Central memory CD4-positive, alpha-beta T cell (primary cell): ENCODE measurements at regions not wholly inside any gene's neighbourhood (a gene's known extent, or its start where the extent isn't known, plus 50 kb on each side); places are given as distances from the start of the nearest gene placed in this dataset.

Experiments used
- DNase-seq: peaks from one replicate; pipeline ENCODE4 v3.0.0; 2022

DNA sequence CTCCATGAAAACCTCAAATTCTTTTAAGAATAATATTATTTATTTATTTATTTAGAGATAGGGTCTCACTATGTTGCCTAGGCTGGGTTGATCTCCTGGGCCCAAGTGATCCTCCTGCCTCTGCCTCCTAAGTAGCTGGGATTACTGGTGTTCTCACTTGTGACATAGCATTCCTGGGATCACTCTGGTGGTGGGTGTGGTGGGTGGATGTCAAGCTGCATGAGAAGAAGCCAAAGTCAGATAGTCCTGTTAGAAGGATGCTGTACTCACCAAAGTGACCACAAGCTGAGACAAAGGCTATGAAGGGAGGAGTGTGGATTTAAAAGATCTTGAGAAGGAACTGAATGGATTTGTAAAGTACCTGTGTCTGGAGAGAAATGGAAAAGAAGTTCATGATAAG, 87.9 kb upstream of the SPON1 start:
- DNase-seq = no peak

DNA sequence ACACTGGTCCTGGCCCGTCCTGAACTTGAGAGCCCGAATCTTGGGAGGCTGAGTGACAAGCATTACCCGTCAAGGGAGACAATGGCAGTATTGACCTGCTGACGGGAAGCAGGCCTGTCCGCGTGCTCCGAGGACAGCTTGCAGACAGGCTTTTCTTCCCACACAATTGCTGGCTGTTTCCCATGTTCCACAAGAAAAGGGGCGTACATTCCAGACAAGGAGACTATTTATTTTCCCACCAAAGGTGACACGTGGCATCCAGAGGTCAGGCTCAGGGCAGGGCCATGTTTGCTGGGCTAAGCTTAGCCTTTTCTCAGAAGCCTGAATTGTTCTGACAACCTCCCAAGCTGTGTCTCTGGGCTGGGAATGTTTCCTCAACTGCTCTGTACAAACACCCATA, 86.9 kb upstream of the SPON1 start:
- DNase-seq = no peak

DNA sequence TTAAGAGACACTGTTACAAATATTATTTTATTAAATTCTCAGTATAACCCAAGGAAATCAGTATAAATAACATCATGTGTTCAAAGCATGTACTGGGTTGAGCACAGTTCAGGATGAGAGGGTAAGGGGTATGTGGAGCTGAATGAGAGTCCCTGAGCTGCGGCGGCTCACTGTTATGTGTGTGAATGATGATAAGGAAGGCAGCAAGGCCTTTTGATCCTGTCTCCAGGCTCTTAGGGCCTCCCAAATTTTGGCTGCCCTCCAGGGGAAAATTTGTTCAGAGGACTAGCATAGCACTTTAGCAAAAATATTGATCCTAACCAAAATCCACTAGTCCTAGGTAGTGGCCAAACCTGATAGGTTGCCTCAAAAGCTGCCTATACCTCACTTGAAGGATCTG, 86.1 kb upstream of the SPON1 start:
- no peak for DNase-seq

DNA sequence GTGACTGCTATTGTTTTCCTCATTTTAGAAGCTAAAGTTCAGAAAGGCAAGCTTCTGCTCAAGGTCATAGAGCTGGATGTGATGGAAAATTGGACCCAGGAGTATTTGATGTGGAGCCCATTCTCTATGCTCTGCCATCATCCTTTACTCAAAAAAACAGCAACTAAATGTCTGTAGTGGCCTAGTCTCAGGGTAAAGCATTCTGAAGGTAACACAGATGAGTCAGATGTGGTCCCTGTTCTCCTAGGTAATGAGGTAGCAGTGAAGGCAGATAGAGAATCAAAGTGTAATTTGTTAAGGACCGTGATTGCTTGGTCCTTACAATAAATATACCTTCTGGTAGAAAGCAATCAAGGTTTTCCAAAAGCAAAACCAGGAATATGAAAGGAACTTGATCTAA, 84.4 kb upstream of the SPON1 start:
- no peak for DNase-seq

DNA sequence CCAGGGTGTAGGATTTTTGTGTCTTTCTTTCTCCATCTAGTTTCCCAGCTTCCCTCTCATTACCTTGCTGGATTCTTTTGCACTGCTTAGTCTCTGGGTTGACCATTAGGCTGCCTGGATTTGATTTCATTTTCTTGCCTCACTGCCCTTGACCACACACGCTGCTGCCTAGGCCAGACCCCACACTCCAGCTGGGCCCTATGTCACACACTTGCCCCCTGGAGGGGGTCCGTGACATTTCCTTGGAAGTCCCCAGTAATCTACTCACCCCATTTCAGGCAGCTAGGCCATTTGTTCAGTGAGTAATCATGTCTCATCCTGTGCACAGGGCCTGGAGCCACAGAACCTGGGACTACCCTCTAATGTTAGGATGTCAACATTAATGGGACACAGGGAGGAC, 81.9 kb upstream of the SPON1 start:
- DNase-seq = no peak

DNA sequence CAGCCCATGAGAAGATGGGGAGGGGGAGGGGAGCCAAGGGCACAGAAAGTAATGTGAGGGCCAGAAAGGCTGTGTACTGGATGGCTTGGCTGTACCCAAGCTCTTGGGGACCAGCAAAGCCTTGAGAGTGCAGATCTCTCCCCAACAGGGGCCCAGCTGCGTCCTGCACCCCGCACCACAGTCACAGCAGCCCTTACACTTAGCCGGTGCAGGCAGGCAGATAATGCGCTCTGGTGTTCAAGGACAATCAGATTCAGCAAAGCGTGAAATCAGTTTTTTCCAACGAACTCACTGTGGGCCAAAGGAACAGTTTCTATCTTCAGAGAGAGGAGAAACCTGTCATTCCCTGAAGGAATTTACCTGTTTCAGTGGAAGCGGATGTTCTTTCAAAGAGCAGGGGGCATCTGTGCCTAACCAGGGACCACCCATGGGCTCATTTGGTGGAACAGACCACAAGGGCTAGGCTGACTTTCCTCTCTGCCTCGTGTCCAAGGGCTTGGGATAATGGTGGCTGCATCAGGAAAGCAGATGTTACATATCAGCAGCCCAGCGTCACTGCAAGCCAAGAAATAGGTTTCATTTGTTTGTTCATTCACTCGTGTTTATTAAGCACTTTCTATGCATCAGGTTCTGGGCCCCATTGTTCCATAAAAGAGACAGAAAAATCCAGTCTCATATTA, 81.2 kb upstream of the SPON1 start:
- DNase-seq = no peak

DNA sequence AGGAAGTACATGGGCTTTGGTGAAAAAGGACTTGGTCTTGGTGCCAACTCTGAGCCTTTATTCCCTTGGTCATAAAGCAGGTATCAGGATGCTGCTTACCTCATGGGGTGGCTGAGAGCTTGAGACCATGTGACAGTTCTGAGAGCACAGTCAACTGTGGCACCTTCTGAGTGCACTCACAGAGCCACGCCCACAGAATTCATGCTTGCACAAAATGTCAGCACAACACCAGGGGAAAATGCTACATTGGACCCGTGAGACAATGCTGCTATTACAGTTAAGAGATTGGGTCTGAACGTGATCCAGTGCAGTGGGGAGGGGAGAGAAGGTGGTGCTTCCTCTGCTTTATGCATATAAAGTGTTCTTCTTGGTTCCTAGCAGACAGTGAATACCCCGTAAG, 79.5 kb upstream of the SPON1 start:
- no peak for DNase-seq

DNA sequence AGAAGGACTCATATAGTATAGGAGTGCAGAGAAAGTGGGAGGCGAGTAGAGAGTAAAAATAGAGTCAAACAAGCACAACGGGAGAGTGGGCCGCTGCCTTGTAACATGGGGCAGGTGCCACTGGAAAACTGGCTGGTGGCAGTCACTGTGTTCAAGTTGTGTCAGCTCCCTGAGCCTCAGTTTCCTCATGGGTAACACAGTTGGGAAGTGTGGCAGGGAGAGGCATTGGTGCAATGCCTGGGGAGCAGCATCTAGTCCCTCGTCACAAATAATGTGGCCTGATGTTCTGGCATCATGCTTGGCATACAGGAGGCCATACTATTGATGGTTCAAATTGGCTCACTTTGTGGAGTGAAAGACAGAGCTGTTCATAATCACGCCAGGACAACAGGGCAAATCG, 78.9 kb upstream of the SPON1 start:
- DNase-seq = no peak

DNA sequence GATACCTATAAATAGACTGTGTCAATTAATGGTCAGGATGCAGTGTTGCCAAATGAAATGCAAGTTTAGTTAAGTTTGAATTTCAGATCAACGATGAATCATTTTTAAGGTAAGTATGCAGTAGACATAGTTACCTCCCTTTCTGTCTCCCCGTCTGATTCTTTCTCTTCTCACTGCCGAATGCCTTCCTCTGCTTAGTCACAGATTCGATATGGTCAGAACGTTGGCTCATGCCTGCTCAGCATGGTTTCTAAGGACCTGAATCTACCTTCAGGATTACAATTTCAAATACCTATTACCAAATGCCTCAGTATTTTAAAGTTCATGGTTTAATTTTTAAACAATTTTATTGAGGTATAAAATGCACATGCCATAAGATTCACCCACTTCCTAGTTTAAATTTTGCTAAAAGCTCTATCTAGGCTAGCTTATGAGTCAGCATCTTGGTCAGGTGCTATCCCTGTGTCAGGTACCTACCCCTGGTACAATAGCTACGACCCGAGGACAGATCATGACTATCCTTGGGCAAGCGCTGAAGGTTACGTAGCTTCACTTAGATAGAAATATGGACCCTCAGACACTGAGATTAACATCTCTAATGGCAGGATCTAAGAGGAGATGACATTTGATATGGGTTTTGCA, 78.2 kb upstream of the SPON1 start:
- no peak for DNase-seq

DNA sequence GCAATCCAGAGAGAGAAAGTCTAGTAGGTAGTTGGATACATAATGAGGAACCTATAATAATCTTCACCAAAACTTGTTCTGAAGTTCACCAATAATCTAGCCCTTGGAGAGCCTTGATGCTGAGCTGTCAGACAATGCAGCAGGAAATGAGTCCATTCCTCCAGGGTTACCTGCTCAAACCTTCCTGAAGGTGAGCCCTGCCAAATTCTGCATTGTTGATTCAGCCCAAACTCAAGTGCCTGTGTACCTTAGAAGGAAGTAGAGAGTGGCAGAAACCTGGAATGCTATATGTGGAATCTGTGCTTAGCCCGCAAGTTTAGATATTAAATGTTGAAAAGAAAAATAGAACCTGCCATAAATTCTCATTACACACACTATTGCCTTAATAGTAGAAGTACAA, 77.4 kb upstream of the SPON1 start:
- no peak for DNase-seq

DNA sequence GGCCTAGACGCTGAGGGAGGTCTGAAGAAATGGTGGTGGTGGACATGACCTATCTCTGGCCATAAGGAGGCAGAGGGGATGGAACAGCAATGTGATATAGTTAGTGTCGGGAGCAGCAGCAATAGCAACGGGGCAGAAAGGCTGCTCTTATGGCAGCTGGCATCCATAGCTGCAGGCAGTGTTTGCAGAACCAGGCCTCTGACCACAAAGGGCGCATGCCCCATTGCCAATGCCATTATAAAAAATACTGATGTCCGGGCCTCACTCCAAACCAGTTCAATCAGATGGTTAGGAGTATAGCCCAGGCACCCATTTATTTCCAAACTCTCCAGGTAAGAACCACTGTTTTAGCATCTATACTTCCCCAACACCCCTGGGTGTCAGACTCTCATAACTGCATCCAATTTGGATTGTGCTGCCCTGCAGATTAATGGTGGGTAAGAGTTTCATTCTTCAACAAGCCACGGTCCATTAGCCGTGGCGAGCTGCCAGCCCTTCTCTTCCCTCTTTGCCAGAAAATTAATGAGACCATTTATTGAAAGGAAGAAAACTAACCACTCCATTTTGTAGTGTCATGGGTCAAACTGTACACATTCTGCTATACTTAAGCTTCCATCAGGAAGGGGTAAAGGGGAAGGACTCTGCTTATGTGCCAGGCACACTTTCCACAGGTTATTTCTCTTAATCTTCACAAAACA, 72.8 kb upstream of the SPON1 start:
- DNase-seq = no peak

DNA sequence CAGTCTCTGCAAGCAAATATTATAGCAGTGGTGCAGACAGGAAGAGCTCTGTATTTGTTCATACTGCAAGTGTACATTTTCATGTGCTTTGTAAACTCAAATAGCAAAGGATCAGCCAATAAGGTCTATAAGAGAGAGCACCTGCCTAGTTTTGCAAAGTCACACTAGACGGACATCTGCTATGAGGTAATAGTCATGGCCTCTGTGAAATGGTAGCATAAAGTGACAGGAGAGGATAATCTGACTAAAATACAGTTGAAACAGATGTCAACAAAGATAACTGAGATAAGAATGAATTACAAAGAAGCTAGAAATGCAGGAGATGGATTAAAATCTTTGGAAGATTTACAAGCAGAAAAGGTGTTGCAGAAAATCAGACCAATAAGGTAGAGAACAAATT, 70.6 kb upstream of the SPON1 start:
- DNase-seq = no peak

DNA sequence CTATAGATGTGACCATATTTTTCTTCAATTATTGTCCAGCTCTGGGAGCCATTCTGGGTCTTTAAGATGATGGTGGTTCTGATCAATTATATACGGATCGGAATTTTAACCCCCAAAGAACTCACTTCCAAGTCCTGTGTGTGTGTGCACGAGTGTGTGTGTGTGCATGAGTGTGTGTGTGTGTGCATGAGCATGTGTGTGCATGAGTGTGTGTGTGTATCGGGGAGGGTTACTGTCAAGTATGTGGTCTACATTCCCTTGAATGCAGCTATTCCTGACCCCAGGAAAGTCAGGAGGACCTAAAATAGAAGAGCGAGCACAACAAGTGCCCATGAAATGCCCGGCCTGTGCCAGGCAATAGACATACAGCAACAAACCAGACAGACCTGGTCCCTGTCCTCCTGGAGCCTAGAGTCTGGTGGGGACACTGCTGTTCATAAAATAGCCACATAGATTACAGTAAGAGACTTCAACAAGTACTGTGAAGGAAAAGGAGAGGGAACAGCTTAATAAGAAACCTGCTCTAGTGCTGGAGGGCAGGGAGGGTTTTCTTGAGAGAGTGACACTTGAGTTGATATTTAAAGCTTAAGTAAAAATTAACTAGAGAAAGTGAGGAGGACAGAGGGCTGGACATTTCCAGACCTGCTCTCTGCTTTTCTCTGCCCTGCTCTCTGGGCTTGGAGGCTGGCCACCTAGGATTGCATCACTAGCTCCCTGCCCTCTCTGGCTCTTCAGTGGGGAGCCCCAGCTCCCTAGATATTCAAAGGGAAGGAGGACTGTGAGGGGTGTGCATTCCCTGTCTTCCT, 66.1 kb upstream of the SPON1 start:
- no peak for DNase-seq

DNA sequence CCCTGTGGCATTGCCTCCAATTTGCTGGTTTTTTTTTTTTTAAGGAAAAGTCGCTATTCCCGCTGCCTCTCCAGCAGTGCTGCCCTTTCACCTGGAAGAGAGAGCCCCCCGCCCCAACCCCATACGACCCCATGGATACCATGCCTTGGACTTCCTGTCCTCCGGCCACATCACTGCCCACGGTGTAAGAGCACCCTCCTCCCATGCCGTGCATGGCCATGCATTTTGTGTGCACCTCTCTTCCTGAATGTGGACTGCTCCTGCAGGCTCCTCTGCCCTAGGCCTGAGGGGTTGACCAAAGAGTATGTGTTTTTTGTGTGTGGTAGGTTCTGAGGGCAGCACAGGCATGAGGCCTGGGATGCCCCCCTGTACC, 65.6 kb upstream of the SPON1 start:
- DNase-seq = no peak

DNA sequence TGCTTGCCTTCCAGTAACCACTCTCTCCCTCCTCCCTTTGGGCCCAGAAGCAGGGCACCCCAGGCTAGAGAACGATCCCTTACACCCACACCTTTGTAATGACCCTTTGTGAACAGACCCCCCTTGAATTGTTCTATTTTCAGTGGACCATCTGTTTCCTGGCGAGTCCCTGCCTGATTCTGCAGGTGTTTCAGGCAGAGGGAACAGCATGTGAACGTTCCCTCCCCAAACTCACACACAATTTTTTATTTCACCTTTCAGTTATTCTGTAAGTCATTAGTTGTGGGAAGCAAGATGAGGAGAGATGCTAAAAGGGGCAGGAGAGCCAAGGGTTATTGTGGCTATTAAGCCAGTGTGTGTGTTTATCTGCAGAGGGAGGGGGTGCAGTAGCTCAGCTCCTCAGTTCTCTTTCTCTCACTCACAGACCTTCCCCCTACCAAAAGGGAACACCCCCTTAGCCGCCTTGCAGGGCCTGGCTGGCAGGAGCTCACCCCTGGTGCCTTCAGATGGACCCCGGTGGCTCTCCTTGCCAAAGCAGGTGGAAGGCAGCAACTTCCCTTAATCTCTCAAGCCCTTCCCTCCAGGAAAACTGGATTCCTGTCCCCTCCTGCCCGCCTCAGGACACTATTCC, 64.8 kb upstream of the SPON1 start:
- no peak for DNase-seq

DNA sequence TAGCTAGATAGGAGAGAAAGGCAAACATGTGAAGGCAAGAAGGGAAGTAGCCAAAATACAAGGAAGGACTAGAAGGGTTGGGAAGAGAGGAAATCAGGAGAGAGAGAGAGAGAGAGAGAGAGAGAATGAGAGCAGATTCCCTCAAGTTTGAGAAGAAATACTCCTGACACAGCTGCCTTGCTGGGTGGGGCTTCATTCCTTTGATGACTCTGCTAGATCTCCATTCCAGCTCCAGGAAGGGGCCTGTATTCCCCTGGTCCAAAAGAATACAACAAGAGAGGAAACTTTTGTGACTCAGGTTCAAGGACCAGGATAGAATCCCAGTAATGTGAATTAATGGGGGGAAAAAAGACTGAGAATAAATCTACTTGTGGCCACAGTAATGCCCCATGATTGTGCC, 62.9 kb upstream of the SPON1 start:
- DNase-seq = no peak

DNA sequence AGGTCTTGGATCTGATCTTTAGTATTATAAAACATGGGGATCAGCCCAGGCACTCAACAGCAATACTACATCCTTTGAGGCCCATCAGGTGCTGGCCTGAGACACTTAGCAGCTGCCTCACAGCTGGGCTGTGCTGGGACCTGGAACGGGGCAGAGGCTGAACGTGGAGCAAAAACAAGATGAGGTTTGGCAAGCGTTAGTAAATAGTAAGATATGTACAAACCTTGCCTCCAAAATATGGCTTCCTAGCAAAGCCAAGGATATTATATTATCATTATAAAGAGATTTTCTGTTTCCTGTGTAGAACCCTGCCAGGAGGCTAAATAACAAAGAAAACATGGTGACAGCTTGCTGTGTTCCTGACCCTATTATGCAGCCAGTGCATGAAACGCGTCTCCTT, 60.0 kb upstream of the SPON1 start:
- no peak for DNase-seq

DNA sequence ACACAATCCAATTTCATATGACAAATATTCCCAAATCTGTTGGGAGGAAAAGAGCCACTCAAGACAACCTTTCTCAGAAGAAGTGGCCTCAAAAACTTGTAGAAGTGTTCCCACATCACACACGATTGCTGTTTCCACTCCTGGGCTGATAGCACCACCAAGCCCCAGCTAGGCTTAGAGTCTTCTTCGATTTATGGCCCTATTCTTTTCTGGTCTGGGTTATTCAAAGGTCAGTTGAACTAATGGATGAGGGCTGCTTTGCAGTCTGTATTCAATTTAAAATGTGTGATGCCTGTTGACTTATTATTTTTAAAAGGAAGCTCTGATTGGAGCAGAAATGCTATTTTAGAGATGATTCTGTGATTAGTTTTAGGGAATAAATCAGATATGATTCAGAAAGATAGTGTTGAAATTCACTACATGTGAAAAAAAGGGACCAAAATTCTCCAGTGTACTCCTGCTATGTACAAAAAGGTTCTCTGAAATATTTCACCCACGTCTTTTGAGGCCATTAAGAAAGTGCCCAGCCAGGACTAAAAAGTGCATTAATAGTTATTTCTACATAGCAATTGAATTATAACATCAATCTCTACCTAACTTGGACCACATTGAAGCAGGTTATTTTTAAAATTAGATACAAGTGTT, 57.3 kb upstream of the SPON1 start:
- no peak for DNase-seq

DNA sequence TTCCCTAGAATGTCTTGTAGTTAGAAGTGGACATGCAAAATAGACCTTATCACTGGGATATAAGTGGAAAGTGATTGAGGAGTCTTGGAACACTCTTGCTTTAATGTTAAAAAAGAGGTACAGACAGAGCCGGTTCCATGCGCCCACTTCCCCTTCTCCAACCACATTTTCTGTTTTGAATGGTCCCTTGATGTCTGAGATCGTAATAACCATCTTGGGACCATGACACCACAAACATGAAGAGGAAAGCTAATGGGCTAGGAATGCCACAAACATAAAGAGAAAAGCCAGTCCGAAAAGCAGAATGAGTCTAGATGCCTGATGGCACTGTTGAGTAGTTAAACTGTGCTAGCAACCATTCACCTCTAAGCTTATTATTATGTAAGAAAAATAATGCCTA, 54.8 kb upstream of the SPON1 start:
- DNase-seq = no peak

DNA sequence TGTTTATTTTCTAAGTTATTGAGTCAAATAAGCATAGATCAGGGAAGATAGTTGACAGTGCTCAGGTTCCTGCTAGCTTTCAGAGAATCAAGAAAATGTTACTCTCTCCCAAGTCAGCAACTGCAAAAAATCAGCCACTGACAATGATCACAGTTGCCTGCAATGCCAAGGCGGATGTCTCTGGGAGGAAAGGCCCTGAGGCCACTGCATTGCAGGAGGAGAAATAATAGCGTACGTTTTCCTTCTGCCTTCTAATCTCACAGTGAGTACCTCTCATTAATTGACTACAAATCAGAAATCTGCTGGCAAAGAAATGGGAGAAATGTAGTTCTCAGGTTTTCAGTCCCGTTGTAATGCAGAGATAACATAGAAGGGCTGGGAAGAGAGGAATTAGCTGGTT, 54.0 kb upstream of the SPON1 start:
- no peak for DNase-seq
